Lower leg skin (tissue), 3 donors: ENCODE measurements at regions not wholly inside any gene's neighbourhood (a gene's known extent, or its start where the extent isn't known, plus 50 kb on each side); places are given as distances from the start of the nearest gene placed in this dataset.

Experiments used
- CTCF ChIP-seq, 3 donors: fragments of 450-650 bp; IDR thresholded peaks; one replicate each; pipeline ENCODE4 v1.5.1; 2016; ENCODE audit warnings: antibody characterized with exemption in 3 of 3, mild to moderate bottlenecking in 3 of 3, moderate library complexity in 2 of 3
- POLR2A ChIP-seq, 2 donors: fragments of 450-650 bp; IDR thresholded peaks; one replicate each; pipeline ENCODE4 v1.6.1; 2016 to 2017; ENCODE audit warnings: antibody characterized with exemption in 2 of 2, mild to moderate bottlenecking in 1 of 2, moderate library complexity in 1 of 2

GRCh38 chr11:21798216-21798615 lies 394.7 kb upstream of the ANO5 start:
- TF ChIP-seq CTCF (IDR thresholded peaks at IDR 0.05) (no peak), POLR2A (IDR thresholded peaks at IDR 0.05) (no peak)
